HG03108 (cell line): ENCODE measurements at regions not wholly inside any gene's neighbourhood (a gene's known extent, or its start where the extent isn't known, plus 50 kb on each side); places are given as distances from the start of the nearest gene placed in this dataset.
"Not testable (repeated sequence)": the region's sequence is repeated elsewhere in the genome, so short reads cannot be mapped to it uniquely, and the experiment has no call there.

Experiments
- ATAC-seq: cut with Tn5 transposase; IDR thresholded peaks from one replicate; pipeline ENCODE4 v1.9.1; 2021; ENCODE audit warnings: moderate library complexity; ENCODE audit not compliant: unreplicated experiment

DNA sequence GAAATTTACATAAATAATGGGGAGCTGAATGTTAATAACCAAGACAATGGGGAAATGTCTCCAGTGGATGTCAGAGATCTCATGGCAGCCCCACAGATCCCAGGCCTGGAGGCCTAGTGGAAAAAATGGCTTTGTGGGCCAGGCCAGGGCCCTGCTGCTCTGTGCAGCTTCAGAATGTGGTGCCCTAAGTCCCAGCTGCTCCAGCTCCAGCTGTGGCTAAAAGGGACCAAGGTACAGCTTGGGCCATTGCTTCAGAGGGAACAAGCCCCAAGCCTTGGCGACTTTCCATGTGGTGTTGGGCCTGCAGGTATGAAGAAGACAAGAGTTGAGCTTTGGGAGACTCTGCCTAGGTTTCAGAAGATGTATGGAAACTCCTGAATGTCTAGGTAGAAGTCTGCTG is 658.2 kb downstream of the NUP35 start:
- no peak for ATAC-seq

DNA sequence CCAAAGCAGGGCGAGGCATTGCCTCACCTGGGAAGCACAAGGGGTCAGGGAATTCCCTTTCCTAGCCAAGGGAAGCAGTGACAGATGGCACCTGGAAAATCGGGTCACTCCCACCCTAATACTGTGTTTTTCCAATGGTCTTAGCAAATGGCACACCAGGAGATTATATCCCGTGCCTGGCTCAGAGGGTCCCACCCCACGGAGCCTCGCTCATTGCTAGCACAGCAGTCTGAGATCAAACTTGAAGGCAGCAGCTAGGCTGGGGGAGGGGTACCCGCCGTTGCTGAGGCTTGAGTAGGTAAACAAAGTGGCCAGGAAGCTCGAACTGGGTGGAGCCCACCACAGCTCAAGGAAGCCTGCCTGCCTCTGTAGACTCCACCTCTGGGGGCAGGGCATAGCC is 664.6 kb downstream of the NUP35 start:
- not testable (repeated sequence) for ATAC-seq

DNA sequence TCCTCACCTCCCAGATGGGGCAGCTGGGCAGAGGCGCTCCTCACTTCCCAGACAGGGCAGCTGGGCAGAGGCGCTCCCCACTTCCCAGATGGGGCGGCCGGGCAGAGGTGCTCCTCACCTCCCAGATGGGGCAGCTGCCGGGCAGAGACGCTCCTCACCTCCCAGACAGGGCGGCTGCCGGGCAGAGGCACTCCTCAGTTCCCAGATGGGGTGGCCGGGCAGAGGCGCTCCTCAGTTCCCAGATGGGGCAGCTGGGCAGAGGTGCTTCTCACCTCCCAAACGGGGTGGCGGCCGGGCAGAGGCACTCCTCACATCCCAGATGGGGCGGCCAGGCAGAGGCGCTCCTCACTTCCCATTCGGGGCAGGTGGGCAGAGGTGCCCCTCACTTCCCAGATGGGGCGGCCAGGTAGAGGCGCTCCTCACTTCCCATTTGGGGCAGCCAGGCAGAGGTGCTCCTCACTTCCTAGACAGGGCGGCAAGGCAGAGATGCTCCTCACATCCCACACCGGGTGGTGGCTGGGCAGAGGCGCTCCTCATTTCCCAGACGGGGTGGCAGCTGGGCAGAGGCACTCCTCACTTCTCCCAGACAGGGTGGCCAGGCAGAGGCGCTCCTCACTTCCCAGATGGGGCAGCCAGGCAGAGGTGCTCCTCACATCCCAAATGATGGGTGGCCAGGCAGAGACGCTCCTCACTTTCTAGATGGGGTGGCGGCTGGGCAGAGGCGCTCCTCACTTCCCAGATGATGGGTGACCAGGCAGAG is 668.1 kb downstream of the NUP35 start:
- ATAC-seq = not testable (repeated sequence)

DNA sequence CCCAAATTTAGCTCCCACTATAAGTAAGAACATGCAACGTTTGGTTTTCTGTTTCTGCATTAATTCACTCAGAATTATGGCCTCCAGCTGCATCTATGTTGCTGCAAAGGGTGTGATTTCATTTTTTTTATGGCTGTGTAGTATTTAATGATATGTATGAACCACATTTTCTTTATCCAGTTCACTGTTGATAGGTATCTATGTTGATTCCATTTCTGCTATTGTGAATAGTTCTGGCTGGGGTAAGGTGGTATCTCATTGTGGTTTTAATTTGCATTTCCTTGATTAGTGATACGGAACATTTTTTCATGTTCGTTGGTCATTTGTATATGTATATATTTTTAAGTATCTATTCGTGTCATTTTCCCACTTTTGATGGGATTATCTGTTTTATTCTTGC is 674.3 kb downstream of the NUP35 start:
- ATAC-seq = no peak

DNA sequence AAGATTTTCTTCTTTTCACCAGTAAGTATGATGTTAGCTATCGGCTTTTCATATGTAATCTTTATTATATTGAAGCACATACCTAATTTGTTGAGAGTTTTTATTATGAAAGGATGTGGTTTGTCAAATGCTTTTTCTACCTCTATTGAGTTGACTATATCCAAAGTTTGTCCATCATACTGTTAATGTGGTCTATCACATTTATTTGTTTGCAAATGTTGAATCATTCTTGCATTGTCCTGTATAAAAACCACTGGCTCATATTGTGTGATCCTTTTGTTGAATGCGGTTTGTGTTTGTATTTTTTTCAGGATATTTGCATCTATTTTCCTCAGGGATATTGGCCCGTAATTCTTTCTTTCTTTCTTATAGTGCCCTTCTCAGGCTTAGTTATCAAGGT is 675.5 kb downstream of the NUP35 start:
- ATAC-seq = no peak

DNA sequence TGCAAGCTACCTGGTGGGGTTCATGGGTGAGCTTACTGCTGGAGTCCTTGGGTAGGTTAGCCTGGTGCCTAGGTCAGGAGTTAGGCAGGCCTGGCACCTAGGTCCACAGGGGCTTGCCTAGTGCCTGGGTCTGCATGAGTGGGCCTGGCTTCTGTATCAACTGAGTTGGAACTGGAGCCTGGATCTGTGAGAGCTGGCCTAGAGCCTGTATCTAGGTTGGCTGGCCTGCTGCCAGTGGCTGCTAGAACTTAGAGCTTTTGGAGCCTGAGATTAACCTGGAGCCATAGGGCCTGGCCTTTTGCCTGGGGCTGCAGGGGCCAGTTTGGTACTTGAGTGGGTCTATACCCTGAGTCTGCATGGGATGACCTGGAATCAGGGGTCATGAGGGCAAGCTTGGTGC is 679.4 kb downstream of the NUP35 start:
- no peak for ATAC-seq

DNA sequence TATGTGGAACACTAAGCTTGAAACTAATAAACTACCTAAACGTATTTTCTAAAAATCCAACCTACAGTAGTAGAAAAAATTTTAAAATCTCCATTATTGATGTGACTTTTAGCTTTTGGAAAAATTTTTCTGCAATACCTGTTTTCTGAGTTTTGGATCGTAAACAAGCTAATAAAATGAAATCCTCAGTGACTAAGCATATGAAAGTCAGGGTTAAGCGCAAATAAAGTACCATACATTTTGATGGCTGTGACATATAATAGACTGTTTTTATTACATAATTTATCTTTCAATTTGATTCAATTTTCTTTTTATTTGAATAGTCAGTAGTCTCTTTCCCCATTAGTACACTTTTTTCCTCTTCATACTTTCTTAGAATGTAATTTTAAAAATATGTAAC is 683.6 kb downstream of the NUP35 start:
- no peak for ATAC-seq

DNA sequence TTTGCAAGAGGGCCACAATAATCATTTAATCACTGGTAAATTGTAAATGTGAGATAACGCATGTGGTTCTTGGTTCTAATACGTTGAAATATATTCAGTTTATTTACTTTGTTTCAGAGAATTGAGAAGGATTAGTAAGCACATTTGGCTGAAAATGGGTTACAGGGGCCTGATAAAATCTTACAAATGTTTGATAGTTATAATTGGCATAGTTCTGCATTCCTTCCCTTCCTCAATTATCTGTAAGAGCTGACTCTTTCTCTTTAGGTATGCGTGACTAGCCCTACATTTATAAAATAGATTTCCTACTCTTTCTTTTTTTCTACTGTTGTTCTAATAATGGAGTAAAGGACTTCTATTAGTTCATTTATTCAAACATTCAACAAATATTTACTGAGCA is 685.2 kb downstream of the NUP35 start:
- ATAC-seq = no peak

DNA sequence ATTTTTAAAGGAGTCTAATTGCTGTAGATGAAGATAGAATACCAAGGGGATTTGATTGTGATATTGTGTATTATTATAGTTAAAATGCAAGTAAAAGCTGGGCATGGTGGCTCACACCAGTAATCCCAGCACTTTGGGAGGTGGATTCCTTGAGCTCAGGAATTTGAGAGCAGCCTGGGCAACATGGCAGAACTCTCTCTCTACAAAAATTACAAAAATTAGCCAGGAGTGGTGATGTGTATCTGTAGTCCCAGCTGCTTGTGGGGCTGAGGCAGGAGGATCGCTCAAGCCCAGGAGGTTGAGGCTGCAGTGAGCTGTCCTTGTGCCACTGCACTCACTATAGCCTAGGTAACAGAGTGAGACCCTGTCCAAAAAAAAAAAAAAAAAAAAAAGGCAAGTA is 687.0 kb downstream of the NUP35 start:
- no peak for ATAC-seq

DNA sequence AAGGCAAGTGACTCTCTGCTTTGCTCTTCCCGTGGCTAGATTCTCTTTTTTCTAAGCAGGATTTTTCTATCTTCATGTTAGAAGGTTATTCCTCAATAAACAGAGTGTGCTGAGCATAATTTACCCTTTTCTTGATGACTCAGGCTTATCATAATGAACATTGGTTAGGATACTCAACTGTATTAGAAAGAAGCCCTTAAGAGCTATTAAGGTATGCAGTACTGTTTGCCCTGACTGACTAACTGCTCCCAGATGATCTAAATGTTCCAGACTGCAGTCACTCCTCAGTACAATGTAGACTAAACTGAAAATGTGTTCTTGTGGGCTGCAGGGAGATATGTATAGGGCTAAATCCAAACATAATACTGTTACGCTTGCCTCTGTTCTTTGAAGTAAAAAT is 687.8 kb downstream of the NUP35 start:
- no peak for ATAC-seq

DNA sequence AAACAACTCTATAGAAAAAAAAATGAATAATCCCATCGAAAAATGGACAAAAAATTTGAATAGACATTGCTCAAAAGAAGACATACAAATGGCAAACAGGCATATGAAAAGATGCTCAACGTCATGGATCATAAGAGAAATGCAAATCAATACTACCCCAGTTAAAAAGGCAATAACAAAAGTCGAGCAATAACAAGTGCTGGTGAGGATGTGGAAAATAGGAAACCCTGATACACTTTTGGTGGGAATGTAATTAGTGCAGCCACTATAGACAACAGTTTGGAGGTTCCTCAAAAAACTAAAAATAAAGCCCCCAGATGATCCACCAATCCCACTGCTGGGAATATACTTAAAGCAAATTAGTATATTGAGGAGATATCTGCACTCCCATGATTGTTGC is 701.5 kb downstream of the NUP35 start:
- ATAC-seq = no peak

DNA sequence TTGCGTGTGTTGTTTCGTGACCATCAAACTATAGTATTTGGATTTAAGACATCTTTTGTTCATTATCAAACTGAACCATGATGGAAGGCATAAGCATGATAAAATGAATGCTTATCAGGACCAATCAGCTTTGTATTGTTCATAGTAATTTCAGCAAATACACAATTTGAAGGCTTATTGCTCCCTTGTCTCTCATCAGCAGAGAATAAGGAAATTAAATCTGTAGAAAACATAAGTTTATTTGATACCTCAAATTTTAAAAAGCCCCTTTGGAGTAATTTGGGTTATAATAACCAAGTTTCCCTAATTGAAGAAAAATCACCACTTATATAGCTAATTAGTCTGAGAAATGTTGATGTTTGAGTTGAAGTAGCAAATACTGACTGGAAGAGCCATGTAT is 705.7 kb downstream of the NUP35 start:
- no peak for ATAC-seq

DNA sequence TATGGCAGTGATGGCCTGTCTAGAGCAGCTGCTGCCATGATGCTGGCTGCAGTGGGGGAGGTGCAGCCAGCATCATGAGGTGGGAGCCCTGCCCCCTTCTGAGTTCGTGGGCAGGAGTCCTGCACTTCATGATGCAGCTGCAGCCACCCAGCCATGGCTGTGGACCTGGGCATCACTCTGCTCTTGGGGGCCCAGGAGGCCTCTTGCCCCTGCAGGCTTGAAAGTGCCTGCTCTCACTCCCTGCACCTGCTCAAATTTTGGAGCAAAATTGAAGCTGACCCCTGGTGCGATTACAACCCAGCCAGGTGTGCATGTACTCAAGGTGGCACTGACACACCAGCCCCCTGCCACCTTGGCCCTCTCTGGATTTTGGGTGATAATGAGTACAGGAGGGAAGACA is 712.9 kb downstream of the NUP35 start:
- ATAC-seq = no peak

DNA sequence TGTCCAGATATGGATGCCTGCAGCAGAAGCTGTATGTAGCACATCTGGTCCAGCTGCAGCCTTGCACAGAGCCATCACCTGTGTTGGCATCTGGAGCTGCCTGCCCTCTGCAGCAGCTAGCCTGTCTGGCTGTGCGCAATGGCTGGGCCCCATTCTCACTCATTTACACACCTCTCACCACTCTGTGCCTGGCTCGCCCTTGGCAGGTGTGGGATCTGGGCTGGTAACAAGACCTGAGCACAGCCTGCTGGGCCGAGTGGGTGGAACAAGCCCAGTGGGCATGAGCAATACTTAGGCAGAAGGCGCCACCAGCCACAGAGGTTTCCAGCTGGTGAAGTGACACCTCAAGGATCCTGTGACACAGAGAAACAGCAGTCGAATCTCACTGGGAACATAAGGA is 714.1 kb downstream of the NUP35 start:
- no peak for ATAC-seq

DNA sequence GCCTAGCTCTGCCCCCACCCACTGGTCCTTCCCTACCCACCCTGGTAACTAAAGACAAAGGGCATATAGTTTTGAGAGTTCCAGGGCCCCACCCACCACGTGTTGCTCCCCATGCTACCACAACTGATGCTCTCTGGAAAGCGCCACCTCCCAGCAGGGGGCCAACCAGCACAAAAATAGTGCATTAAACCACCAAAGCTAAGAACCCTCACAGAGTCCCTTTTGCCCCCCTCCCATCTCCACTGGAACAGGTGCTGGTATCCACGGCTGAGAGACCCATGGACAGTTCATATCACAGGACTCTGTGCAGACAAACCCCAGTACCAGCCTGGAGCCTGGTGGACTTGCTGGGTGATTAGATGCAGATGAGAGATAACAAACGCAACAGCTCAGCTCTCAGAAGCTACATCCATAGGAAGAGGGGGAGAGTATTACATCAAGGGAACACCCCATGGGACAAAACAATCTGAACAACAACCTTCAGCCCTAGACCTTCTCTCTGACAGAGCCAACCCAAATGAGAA is 715.9 kb downstream of the NUP35 start:
- no peak for ATAC-seq

DNA sequence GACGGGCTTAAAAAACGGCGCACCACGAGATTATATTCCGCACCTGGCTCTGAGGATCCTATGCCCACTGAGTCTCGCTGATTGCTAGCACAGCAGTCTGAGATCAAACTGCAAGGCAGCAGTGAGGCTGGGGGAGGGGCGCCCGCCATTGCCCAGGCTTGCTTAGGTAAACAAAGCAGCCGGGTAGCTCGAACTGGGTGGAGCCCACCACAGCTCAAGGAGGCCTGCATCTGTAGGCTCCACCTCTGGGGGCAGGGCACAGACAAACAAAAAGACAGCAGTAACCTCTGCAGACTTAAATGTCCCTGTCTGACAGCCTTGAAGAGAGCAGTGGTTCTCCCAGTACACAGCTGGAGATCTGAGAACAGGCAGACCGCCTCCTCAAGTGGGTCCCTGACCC is 725.6 kb downstream of the NUP35 start:
- not testable (repeated sequence) for ATAC-seq

DNA sequence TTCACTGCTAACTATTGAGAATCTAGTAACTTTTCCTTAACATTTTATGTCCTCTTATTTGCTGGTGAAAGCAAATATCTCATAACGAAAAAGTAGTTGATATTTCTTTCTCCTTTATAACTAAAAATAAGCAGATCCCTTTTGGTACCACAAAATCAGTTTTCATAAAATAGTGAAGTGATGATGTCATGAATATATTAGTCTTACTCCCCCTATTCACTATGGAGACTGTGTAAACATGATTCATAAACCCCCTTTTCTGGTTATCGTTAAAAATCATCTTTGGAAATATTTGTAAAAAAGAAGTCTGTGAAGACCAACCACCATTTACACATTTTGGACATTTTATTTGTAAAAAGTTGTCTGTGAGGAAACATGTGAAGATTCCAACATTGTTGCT is 734.9 kb downstream of the NUP35 start:
- ATAC-seq = no peak

DNA sequence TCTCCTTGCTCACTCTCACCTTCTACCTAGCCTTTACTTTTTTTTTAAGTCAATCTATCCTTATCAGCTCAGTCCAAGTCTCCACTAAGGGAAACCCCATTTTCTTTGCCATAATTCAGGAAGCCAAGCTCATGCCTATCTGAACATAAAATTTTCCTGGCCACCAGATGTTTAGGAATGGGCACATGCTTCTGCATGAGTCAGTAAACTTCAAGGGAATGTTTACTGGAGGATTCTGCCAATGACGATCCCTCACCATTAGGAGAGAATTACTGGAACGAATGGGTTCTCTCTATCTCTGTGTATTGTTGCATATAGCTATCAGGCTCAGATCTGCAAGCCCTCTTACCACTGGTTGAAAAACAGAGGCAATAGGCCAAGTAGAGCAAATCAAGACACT is 731.7 kb upstream of the ZNF804A start:
- no peak for ATAC-seq

DNA sequence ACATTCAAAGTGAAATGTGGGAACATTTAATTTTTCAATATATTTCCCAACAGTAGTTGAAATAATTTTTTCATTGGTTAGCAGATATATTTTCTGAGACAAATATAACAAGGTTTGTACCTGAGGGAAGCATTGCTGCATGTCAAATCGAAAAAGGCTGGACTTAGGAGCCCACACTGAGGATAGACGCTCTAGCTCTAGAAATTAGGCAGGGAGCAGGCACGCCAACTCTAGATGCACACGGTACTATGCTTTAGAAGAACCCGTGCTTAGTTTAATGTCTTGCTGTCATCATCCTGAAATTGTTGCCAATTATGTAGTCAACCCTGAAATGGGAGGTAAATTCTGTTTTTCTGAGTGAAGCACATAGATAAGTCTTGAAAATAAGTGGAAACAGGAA is 731.1 kb upstream of the ZNF804A start:
- ATAC-seq = no peak

DNA sequence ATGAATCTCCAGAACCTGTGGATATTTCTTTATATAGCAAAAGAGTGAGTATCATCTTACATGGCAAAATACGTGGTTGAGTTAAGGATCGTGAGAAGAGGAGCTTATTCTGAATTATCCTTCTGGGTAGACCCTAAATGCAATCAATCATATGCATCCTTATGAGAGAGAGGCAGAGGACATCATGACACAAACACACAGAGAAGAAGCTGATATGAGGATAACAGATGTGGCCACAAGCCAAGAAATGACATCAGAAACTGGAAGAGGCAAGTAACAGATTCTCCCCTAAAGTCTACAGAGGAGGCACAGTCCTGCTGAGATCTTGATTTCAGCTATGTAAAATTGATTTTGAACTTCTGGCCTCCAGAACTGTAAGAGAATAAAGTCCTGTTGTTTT is 730.2 kb upstream of the ZNF804A start:
- no peak for ATAC-seq

DNA sequence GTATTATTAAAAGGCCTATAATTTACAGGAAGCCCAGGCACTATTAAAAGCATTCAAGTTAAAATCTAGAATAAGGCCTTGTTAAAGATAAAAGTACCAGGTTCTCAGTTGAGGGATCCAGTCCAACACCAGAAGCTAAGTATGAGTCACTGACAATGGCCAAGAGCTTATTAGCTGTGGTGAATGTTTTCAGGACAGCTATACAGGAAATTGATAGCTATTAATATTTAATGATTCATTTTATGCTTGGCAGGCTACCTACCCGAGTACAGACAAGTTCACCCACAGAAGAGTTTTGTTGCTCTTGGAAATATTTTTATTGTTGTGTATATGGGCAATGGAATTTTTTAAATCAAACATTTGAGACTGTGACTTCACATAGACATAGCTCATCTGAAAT is 729.6 kb upstream of the ZNF804A start:
- no peak for ATAC-seq

DNA sequence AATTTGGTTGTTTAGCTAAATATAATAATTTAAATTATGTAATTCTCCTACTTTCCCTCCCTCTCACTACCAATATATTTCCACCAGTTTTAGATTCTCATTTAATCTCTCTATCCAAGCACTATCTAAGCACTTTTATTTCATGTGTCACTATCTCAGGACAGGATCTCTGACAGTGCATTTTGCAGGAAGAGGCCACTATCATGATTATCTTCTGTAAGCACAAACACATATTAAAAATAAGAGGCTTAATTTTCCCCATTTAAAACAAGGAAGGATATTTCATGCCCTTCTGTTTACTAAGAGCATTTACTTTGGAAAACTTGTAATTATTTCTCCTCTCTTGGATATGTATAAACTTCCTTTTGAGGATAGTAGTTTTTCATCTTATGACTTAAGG is 726.2 kb upstream of the ZNF804A start:
- ATAC-seq = no peak

DNA sequence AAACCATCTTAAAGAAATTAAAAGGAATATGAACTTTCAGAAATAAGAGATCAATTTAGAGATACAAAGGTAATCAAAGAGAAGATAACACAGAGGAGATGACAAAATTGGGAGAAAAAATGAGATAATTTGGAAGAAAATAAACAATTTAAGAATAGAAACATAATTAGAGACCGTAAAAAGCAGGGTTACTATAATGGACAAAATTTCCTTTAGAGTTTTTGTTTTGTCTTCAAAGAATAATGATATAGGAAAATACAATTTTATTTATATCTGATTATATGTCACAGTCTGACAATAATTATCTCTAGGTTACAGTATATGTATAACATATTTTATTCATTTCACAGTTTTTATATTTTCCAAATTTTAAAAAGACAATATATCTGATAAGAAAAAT is 716.4 kb upstream of the ZNF804A start:
- no peak for ATAC-seq
